GM19463 (cell line): ENCODE measurements at regions not wholly inside any gene's neighbourhood (a gene's known extent, or its start where the extent isn't known, plus 50 kb on each side); places are given as distances from the start of the nearest gene placed in this dataset.
"Not testable (repeated sequence)": the region's sequence is repeated elsewhere in the genome, so short reads cannot be mapped to it uniquely, and the experiment has no call there.

Experiments
- ATAC-seq: cut with Tn5 transposase; IDR thresholded peaks from one replicate; pipeline ENCODE4 v1.9.1; 2021; ENCODE audit warnings: mild to moderate bottlenecking, moderate library complexity; ENCODE audit not compliant: unreplicated experiment

DNA sequence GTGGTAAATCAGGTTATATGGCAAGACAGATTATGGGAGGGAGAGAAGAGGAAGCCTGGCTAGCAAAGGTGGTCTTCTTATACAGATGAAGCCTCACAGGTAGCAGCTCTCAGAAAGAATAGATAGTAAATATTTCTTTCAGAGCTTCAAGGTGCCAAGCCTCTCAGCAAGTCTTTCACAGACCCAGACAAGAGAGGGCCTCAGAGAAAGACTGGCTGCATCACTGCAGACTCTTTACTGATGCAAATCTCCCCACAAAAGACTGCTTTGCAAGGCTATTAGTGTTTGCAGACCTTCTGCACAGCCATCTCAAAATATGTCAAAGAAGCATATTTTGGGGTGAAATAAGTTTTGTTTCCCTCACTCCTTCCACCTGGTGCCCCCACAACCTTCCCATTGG lies 372.4 kb upstream of the RND3 start:
- ATAC-seq: no peak

- no peak for ATAC-seq
These were observed 371.7 kb upstream of the RND3 start for GRCh38 chr2:150859162-150859561.

DNA sequence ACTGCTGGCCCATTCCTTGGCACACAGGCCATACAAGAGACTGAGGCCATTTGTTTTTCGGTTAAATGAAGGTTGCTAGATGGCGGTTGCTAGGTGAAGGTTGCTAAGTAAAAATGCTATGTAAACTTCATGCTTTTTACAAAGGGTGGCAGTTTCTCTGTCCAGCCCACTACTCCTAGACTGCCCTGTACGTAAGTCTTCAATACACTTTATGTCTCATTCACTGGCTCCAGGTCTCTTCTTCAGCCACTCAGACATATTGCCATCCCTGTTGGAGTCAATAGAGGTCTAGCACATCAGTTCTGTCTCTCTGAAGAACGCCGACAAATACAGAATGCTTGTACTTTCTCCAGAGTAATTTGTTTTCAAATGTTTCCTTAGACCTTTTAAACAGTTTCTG lies 370.9 kb upstream of the RND3 start:
- ATAC-seq: no peak

GRCh38 chr2:150856596-150857281 lies 369.3 kb upstream of the RND3 start:
- no peak for ATAC-seq

DNA sequence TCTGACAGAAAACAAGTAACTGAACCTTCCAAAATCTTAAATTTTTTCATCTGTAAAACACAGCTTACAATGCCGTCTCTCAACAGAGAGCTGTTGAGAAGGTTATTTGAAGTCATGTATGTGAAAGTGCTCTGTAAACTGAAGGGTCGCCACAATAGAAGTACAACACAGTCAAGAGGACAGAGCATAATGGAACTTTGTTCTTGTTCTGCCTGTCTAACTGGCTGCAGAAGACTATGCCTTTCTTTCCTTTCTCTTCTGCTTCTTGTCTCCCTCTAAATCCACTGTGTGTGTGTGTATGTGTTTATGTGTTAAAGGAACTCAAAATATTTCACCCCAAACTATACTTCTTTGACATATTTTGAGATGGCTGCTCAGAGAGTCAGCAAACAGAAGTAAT lies 365.8 kb upstream of the RND3 start:
- no peak for ATAC-seq

- no peak for ATAC-seq
These were observed 363.2 kb upstream of the RND3 start for GRCh38 chr2:150850641-150851040.

DNA sequence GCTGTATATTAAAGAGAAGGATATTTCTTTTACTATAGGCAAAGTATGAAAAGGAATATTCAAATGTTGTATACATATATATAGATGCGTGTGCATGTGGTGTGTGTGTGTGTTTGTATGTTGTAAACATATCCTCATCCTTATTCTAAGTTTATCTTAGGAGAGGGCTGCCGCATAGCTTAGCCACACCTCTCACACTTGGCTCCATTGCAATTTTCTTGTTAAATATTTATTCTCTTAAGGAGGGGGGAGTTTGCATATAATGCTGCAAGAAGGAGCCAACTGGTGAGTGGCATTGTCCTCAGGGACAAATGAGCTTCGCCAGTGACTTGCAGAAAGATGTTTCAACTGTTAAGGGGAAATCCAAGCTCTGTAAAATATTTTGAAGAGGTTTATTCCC lies 360.1 kb upstream of the RND3 start:
- no peak for ATAC-seq

GRCh38 chr2:150846691-150847090 lies 359.2 kb upstream of the RND3 start:
- no peak for ATAC-seq

DNA sequence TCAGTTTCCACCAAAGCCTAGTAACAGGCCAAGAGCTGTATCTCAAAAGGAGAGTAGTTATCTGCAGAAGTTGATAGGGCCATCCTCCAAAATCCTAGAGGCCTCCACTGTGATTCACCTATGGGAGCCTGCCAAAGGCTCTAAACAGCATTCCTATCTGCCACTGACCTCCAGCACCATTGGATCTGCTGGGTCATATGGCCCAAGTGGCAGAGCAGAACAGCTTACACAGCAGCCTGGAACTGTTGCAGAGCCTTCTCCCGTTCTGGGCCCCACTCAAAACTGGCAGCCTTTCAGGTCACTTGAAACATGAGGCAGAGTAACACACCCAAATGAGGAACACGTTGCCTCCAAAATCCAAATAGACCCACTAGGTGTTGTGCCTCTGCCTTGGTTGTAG lies 345.2 kb upstream of the RND3 start:
- no peak for ATAC-seq

DNA sequence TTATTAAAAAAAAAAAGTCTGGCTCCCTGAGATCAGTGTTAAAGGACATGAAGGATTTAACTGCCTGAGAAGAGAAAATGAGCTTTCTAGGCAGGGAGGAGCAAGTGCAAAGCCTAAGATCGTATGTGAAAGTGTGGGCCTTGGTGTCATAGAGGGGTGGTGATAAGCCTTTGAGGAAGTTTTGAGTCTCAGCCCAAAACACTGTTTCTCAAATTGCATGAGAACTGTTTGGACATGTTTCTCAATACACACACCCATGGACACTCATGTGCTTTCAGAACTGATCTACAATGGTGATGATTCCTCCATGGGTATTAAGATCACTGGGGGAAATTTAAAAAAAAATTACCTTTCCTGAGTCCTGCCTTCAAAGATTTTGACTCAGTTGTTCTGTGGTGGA lies 336.7 kb upstream of the RND3 start:
- ATAC-seq: no peak

DNA sequence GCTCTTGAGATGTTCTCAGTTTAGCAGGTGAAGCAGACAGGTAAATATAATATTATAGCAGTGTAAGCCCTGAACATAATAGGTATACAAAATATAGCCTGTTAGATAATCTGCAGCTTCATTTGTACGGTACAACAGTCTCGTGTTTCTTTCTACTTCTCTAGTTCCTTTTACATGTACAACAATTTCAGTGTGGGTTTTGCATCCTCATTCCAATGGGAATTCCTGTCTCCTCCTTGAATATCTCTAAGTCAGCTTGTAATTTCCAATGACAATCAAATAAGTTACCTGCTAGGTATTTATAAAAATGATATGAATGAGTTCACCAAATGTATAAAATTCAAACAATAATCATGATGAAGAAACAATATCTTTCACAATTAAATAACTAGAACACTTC lies 330.0 kb upstream of the RND3 start:
- ATAC-seq: no peak

DNA sequence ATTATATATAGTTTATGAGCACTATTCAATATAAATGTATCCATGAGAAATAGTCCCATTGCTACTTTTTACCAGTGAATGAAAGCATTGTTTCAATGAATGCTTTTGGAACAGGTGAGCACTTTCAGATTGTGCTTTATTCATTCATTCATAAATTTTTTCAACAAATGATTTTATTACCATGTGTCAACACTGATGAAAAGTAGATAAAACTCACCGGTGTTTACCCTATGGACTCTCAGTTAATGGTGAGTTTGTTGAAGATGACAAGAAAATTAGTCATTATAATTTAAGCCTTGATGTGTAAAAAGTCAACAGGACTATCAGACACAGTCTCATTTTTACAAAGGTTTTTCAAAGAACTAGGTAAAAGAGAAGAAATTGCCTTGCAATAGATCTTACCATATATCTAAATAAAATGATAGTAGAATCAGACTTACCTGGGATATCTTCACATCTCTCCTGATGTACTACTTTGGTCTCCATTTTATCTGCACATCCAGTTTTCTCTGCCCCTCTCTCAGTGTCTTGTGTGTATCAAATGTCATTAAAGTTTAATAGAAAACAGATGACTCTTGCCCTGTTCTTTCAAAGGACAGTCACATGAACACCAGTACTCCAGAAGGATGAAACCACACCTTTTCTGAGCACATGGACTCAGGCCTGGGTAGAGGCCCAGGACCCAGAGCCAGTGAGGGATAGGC lies 325.3 kb upstream of the RND3 start:
- ATAC-seq: no peak

GRCh38 chr2:150812066-150812465 lies 324.6 kb upstream of the RND3 start:
- no peak for ATAC-seq

DNA sequence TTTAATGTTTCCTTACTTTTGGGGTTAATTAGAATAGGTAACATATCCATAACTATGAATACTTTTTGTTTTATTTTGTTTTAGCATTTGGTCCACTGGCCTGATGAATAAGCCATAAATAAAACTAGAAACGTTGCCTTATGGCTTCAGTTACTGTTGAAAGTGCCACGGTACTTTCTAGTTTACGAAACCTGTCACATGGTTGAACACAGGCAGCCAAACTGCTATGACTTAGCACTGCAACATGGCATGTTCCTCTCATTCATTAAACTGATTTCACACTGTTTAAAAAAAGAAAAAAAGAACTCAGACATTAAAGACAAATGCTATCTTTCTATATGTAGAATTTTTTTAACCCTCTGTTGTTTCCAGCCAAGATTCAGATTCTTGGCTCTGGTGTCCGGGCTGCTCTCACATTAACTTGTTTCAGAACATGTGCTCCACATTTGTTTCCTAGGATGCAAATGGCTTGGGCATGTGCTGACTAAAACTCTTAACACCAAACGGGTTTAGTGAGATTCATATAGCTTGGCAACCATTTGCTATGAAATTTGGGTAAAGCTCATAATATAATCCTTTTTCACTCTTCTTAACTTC lies 323.9 kb upstream of the RND3 start:
- peak; percentile 72 for ATAC-seq

- ATAC-seq: no peak
These were observed 321.6 kb upstream of the RND3 start for GRCh38 chr2:150809103-150809502.

DNA sequence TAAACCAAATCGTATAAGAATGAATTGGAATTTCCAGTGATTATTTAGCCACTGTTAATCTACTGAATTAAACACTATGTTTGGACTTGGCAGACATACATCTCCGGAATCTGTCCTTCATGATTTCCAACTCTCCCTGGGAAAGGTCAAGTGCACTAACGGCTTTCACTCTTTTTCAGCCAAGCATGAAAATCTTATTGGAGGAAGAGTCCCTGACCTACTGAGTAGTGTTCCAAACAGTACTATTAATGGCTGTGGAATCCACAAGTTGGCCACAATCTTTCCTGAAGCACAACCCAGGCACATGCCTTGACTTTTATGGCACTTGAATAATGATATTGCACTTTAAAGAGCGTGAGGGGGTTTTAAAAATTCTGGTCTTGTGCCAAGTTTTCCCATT lies 318.9 kb upstream of the RND3 start:
- ATAC-seq: no peak

DNA sequence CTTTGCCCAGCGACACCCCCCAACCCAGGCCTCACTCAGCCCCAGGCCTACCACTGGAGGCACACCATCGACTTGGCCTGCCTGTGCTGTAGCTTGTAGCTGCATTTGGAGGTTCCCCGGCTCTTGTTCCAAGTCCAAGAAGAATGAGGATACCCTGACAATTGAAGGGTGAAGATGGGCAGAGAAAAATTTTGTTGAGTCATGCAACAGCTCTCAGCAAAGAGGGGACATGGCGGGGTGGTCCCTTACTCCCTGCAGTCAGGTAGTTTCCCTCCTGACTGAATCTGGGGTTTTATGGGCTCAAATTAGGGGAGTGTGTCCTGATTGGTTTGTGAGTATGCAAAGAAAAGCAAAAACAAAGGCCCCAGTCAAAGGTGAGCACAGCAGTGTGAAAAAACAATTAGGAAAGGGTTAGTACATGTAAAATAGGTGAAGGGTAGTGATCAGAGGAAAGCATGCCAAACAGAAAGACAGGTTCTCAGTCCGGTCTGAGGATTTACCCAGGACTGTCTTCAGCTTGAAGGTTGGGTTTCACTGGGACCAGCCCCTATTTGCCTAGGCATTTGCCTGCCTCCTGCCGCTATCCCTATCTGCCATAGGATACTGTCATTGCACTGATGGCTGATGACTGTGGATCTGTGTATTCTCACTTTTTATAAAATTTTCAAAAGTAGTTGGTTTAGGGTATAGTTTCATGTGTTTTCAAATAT lies 316.4 kb upstream of the RND3 start:
- ATAC-seq: no peak

- ATAC-seq: no peak
These were observed 315.2 kb upstream of the RND3 start for GRCh38 chr2:150802635-150803034.

DNA sequence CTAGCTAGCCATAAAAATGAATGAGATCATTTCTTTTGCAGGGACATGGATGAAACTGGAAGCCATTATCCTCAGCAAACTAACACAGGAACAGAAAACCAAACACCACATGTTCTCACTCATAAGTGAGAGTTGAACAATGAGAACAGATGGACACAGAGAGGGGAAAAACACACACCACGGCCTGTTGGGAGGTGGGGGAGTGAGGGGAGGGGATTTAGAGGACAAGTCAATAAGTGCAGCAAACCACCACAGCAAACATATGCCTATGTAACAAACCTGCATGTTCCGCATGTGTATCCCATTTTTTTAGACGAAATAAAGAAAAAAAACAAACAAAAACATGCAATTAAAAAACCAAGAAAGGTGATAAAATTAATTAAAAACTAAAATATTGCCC lies 308.8 kb upstream of the RND3 start:
- ATAC-seq: not testable (repeated sequence)

DNA sequence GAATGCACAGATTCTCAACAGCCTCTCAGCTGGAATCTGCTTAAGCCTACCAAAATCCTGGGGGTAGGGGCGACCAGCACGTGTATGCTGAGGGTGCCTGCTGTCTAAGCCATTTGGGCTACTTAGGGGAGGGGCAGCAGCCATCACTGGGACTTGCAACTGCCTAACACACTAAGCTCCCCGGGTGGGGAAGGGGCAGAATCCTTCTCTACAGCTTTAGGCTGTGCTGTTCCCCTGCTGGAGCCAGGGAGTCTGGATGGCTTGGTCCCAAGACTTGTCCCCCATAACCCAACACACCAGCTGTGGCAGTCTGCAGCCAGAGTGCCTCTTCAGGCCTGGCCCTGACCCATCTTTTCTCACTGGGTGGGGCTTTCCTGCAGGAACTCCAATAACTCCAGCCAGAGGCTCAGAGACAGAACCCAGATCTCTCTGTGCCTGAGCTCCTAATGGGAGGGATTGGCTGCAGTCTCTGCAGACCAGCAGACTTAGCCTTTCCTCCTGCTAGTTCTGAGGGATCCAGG lies 305.4 kb upstream of the RND3 start:
- ATAC-seq: no peak

DNA sequence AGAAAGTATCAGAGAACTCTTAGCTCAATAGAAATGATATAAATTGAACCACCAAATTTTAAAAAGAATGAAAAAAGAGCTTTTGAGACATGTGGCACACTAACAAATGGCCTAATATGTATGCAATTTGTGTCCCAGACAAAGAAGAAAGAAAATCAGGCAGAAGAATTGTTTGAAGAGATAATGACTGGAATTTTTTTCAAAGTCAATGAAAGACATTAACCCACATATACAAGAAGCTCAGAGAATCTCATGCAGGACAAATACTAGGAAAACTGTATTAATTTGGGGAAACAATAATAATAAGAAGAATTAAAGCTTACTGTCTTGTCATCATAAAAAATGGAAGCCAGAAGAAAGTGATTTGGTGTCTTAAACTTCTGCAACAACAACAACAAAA lies 304.1 kb upstream of the RND3 start:
- no peak for ATAC-seq
